Fibroblast of mammary gland (primary cell): ENCODE measurements at regions not wholly inside any gene's neighbourhood (a gene's known extent, or its start where the extent isn't known, plus 50 kb on each side); places are given as distances from the start of the nearest gene placed in this dataset.

Source experiments
- DNase-seq: peaks from one replicate; pipeline ENCODE4 v3.0.0-alpha.2; 2010; ENCODE audit warnings: low read depth
- H3K4me3 ChIP-seq: 2 replicates; pipeline ENCODE4 v1.5.1; 2011; ENCODE audit warnings: low read depth, mild to moderate bottlenecking, low read length, moderate library complexity; ENCODE audit not compliant: control insufficient read depth
- CTCF ChIP-seq: conservative IDR thresholded peaks from 2 replicates; pipeline ENCODE4 v1.5.1; 2011; ENCODE audit warnings: low read depth, low read length, inconsistent platforms; ENCODE audit not compliant: control insufficient read depth, insufficient read depth

GRCh38 chr1:177705839-177706238, 264.0 kb downstream of the SEC16B start:
- no peak overlapping the region for H3K4me3 ChIP-seq
- no peak for DNase-seq
- TF ChIP-seq CTCF: no peak

- no peak for DNase-seq
- no peak overlapping the region for H3K4me3 ChIP-seq
- no peak for TF ChIP-seq CTCF
Observed at GRCh38 chr1:177703888-177704446, 265.9 kb downstream of the SEC16B start.

GRCh38 chr1:177701654-177702353, 268.1 kb downstream of the SEC16B start:
- TF ChIP-seq CTCF: no peak
- DNase-seq: no peak
- no peak overlapping the region for H3K4me3 ChIP-seq

- TF ChIP-seq CTCF: no peak
- H3K4me3 ChIP-seq: no peak overlapping the region
- no peak for DNase-seq
Observed at GRCh38 chr1:177700856-177701255, 269.0 kb downstream of the SEC16B start.

GRCh38 chr1:177690996-177691395, 278.9 kb downstream of the SEC16B start:
- TF ChIP-seq CTCF: no peak
- DNase-seq: no peak
- no peak overlapping the region for H3K4me3 ChIP-seq

GRCh38 chr1:177687544-177687943, 282.3 kb downstream of the SEC16B start:
- no peak overlapping the region for H3K4me3 ChIP-seq
- TF ChIP-seq CTCF: no peak
- no peak for DNase-seq
